Loucy (cell line): ENCODE measurements at regions not wholly inside any gene's neighbourhood (a gene's known extent, or its start where the extent isn't known, plus 50 kb on each side); places are given as distances from the start of the nearest gene placed in this dataset.
A peak's percentile ranks its signal among the peaks of the same experiment; 100 is the strongest.

Source experiments
- H2AFZ ChIP-seq: fragments of 200-600 bp; sonication (generic); 2 replicates; pipeline ENCODE4 v1.6.0; 2016; ENCODE audit warnings: antibody characterized with exemption, mild to moderate bottlenecking, low read length, moderate library complexity
- H3F3A ChIP-seq: fragments of 200-600 bp; 2 replicates; pipeline ENCODE4 v1.6.0; 2016; ENCODE audit warnings: antibody characterized with exemption, low read depth, mild to moderate bottlenecking
- H3K27me3 ChIP-seq: fragments of 200-600 bp; sonication (generic); 2 replicates; pipeline ENCODE4 v1.6.1; 2014; ENCODE audit warnings: low read length, mild to moderate bottlenecking; ENCODE audit not compliant: insufficient read depth, poor library complexity, severe bottlenecking
- H3K36me3 ChIP-seq: fragments of 200-600 bp; sonication (generic); 2 replicates; pipeline ENCODE4 v1.6.1; 2016; ENCODE audit warnings: low read length; ENCODE audit not compliant: insufficient read depth
- H3K4me1 ChIP-seq: fragments of 200-600 bp; sonication (generic); 2 replicates; pipeline ENCODE4 v1.5.1; 2014; ENCODE audit warnings: low read length, mild to moderate bottlenecking; ENCODE audit not compliant: insufficient read depth, poor library complexity, severe bottlenecking
- H3K4me2 ChIP-seq: fragments of 200-600 bp; sonication (generic); 2 replicates; pipeline ENCODE4 v1.6.0; 2014; ENCODE audit warnings: antibody characterized with exemption, low read length, low read depth, mild to moderate bottlenecking; ENCODE audit not compliant: poor library complexity, severe bottlenecking
- H3K4me3 ChIP-seq: fragments of 200-600 bp; sonication (generic); 2 replicates; pipeline ENCODE4 v1.5.1; 2014; ENCODE audit warnings: low read length, mild to moderate bottlenecking, mixed read lengths; ENCODE audit not compliant: poor library complexity, severe bottlenecking
- H3K79me2 ChIP-seq: fragments of 200-600 bp; sonication (generic); 2 replicates; pipeline ENCODE4 v1.6.1; 2014; ENCODE audit warnings: low read length; ENCODE audit not compliant: insufficient read depth
- H3K9ac ChIP-seq: fragments of 200-600 bp; sonication (generic); 2 replicates; pipeline ENCODE4 v1.6.0; 2014; ENCODE audit warnings: mild to moderate bottlenecking, low read depth, low read length, moderate library complexity; ENCODE audit not compliant: poor library complexity, severe bottlenecking
- H3K9me2 ChIP-seq: fragments of 200-600 bp; sonication (generic); replicated peaks from 2 replicates; pipeline ENCODE4 v1.6.1; 2016; ENCODE audit warnings: low read depth, low read length, mixed read lengths
- H3K9me3 ChIP-seq: fragments of 200-600 bp; sonication (generic); 2 replicates; pipeline ENCODE4 v1.6.1; 2014; ENCODE audit warnings: mild to moderate bottlenecking, antibody characterized with exemption, low read length, low read depth; ENCODE audit not compliant: insufficient read depth
- H4K20me1 ChIP-seq: fragments of 200-600 bp; sonication (generic); 2 replicates; pipeline ENCODE4 v1.6.0; 2014; ENCODE audit warnings: antibody characterized with exemption, low read length, mild to moderate bottlenecking; ENCODE audit not compliant: insufficient read depth, poor library complexity, severe bottlenecking
- CTCF ChIP-seq: fragments of 200-600 bp; sonication (generic); conservative IDR thresholded peaks from 2 replicates; pipeline ENCODE4 v1.5.1; 2014; ENCODE audit warnings: mild to moderate bottlenecking, antibody characterized with exemption, low read length
- EZH2phosphoT487 ChIP-seq: fragments of 200-600 bp; IDR thresholded peaks from 2 replicates; pipeline ENCODE4 v1.6.1; 2018; ENCODE audit warnings: antibody characterized with exemption, mild to moderate bottlenecking, moderate library complexity, borderline replicate concordance

DNA sequence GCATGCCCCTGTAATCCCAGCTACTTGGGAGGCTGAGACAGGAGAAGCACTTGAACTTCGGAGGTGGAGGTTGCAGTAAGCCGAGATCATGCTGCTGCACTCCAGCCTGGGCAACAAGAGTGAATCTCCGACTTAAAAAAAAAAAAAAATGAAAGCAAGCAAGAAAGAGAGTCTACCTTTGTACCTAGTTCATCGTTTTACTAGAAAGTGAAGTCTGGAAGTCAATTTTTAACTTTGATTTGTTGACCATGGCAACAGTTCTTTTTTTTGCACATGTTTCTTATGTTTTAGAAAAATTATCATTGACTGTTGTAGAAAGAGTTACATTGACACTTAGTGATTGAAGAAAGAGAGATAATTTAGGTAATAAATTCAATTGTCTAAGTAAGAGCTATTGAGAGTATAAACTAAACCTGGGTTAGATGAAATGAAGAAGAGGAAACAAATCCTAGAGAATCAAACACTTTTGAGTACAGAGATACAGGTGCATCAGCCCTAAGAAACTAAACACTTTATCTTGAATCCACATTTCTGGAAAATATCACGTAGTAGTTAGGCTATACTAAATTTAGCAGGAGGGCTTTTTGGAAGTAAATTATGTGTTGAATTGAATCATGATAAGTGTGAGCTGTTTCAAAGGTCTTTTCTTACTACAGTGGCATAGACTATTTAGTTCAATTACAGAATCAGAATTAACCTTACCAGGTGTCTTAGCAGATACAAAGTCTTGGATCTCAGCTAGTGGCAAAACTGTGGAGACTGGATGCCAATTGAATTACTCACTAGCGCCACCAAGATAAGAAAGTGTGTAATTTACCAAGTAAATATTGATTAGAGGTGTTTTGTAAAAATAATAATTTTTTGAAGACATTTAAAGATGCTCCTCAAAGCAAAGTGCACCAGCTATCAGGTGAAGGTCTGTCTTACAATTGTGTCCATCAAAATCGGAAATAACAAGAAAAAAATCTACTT lies 303.4 kb upstream of the NRXN1 start:
- TF ChIP-seq CTCF, result peak; percentile 43
- TF ChIP-seq EZH2phosphoT487, result no peak
- no peak overlapping the region for H3K4me3 ChIP-seq
- no peaks in the 10 kb centered on the region for H3F3A ChIP-seq
- no peak overlapping the region for H3K9ac ChIP-seq
- no peaks in the 10 kb centered on the region for H3K79me2 ChIP-seq
- no peaks in the 10 kb centered on the region for H3K9me2 ChIP-seq
- no peaks in the 10 kb centered on the region for H4K20me1 ChIP-seq
- H3K4me1 ChIP-seq, result no peaks in the 10 kb centered on the region
- no peaks in the 10 kb centered on the region for H3K36me3 ChIP-seq
- no peaks in the 10 kb centered on the region for H3K9me3 ChIP-seq
- no peak overlapping the region for H2AFZ ChIP-seq
- H3K27me3 ChIP-seq, result no peaks in the 10 kb centered on the region
- H3K4me2 ChIP-seq, result no peak overlapping the region

GRCh38 chr2:51329512-51329911 lies 297.6 kb upstream of the NRXN1 start:
- no peaks in the 10 kb centered on the region for H3K9me3 ChIP-seq
- no peak for TF ChIP-seq EZH2phosphoT487
- TF ChIP-seq CTCF, result no peak
- H2AFZ ChIP-seq, result no peak overlapping the region
- H3K4me2 ChIP-seq, result no peak overlapping the region
- H4K20me1 ChIP-seq, result no peaks in the 10 kb centered on the region
- no peaks in the 10 kb centered on the region for H3K4me1 ChIP-seq
- H3K36me3 ChIP-seq, result no peaks in the 10 kb centered on the region
- H3F3A ChIP-seq, result no peaks in the 10 kb centered on the region
- no peaks in the 10 kb centered on the region for H3K79me2 ChIP-seq
- no peaks in the 10 kb centered on the region for H3K9me2 ChIP-seq
- H3K27me3 ChIP-seq, result no peaks in the 10 kb centered on the region
- no peak overlapping the region for H3K9ac ChIP-seq
- no peak overlapping the region for H3K4me3 ChIP-seq

GRCh38 chr2:51324051-51324450 lies 292.1 kb upstream of the NRXN1 start:
- H3K79me2 ChIP-seq, result no peaks in the 10 kb centered on the region
- no peak overlapping the region for H2AFZ ChIP-seq
- H3K4me3 ChIP-seq, result no peak overlapping the region
- no peaks in the 10 kb centered on the region for H3K4me1 ChIP-seq
- no peaks in the 10 kb centered on the region for H3K9me3 ChIP-seq
- H4K20me1 ChIP-seq, result no peaks in the 10 kb centered on the region
- H3K4me2 ChIP-seq, result no peak overlapping the region
- no peaks in the 10 kb centered on the region for H3F3A ChIP-seq
- H3K9me2 ChIP-seq, result no peaks in the 10 kb centered on the region
- H3K36me3 ChIP-seq, result no peaks in the 10 kb centered on the region
- H3K27me3 ChIP-seq, result no peaks in the 10 kb centered on the region
- H3K9ac ChIP-seq, result no peak overlapping the region
- TF ChIP-seq CTCF, result no peak
- TF ChIP-seq EZH2phosphoT487, result no peak
